ENCODE measurements at regions not wholly inside any gene's neighbourhood (a gene's known extent, or its start where the extent isn't known, plus 50 kb on each side); places are given as distances from the start of the nearest gene placed in this dataset.

- H3K4me2 ChIP-seq: no peak overlapping the region
- no peaks in the 10 kb centered on the region for H3K9me2 ChIP-seq
- H2AFZ ChIP-seq (ENCODE audit: low read depth): no peak overlapping the region
- peaks cover 0 to 14% of the 10 kb centered on the region in 2 experiments; a peak in 1 of 4 replicates for H3K4me1 ChIP-seq (ENCODE audit: control insufficient read depth in 1 of 2, insufficient read depth in 2 of 2, low read depth in 1 of 2, low read length in 1 of 2)
- no peaks in the 10 kb centered on the region for H3K27me3 ChIP-seq (ENCODE audit: insufficient read depth)
- peak overlapping the region in 1 of 2 experiments; percentile 11; a peak in 1 of 4 replicates for H3K27ac ChIP-seq (ENCODE audit: low read depth in 2 of 2, low read length in 1 of 2)
- H3K36me3 ChIP-seq (replicated peaks in 1 of 2; ENCODE audit: control insufficient read depth in 1 of 2, insufficient read depth in 2 of 2, low read length in 1 of 2): no peaks in the 10 kb centered on the region
- ChIA-PET POLR2A (no interaction called here), CTCF (interaction anchor here (0.6 kb wide), 2 partner anchors 15 to 544 kb away, joined by 3 read pairs; no protein-coding TSS in a partner anchor)
- no peaks in the 10 kb centered on the region for H4K20me1 ChIP-seq (ENCODE audit: insufficient read depth)
- H3K79me2 ChIP-seq (ENCODE audit: insufficient read depth): no peaks in the 10 kb centered on the region
- H3K9me3 ChIP-seq: no peaks in the 10 kb centered on the region
- H3F3A ChIP-seq (replicated peaks; ENCODE audit: insufficient read depth): no peaks in the 10 kb centered on the region
- WGBS (ENCODE audit: low lambda C conversion rate): 61% methylated on average over 7 of the region's 11 CpGs
- no peak overlapping the region for H3K9ac ChIP-seq
- DNase-seq: peak; percentile 47
- TF ChIP-seq FOXJ3 (CRISPR knock-in tag; IDR thresholded peaks at IDR 0.05) (no peak), YY1 (IDR thresholded peaks at IDR 0.05; ENCODE audit: low read depth) (no peak), TCF12 (IDR thresholded peaks at IDR 0.05) (no peak), EZH2phosphoT487 (IDR thresholded peaks at IDR 0.05; ENCODE audit: borderline replicate concordance, low read depth) (no peak), EP300 (IDR thresholded peaks at IDR 0.05; ENCODE audit: borderline replicate concordance in 1 of 2, low read depth in 1 of 2, low read length in 1 of 2) (no peak)
- H3K4me3 ChIP-seq (ENCODE audit: low read depth in 2 of 2, low read length in 1 of 2): no peak overlapping the region
Observed at GRCh38 chr2:2762913-2763312, 431.8 kb upstream of the MYT1L start.

- H3F3A ChIP-seq (replicated peaks; ENCODE audit: insufficient read depth): no peaks in the 10 kb centered on the region
- ChIA-PET CTCF (interaction anchor here (0.6 kb wide), 1 partner anchor 14 kb away, joined by 3 read pairs; no protein-coding TSS in a partner anchor), POLR2A (no interaction called here)
- H3K9ac ChIP-seq: no peak overlapping the region
- no peak overlapping the region for H3K4me2 ChIP-seq
- H3K27me3 ChIP-seq (ENCODE audit: insufficient read depth): no peaks in the 10 kb centered on the region
- H3K4me3 ChIP-seq (ENCODE audit: low read depth in 2 of 2, low read length in 1 of 2): no peak overlapping the region
- no peaks in the 10 kb centered on the region for H3K36me3 ChIP-seq (replicated peaks in 1 of 2; ENCODE audit: control insufficient read depth in 1 of 2, insufficient read depth in 2 of 2, low read length in 1 of 2)
- no peaks in the 10 kb centered on the region for H3K9me2 ChIP-seq
- H3K4me1 ChIP-seq (ENCODE audit: control insufficient read depth in 1 of 2, insufficient read depth in 2 of 2, low read depth in 1 of 2, low read length in 1 of 2): peaks cover 0 to 14% of the 10 kb centered on the region in 2 experiments; a peak in 1 of 4 replicates
- no peaks in the 10 kb centered on the region for H3K79me2 ChIP-seq (ENCODE audit: insufficient read depth)
- no peak overlapping the region for H2AFZ ChIP-seq (ENCODE audit: low read depth)
- H3K9me3 ChIP-seq: no peaks in the 10 kb centered on the region
- H4K20me1 ChIP-seq (ENCODE audit: insufficient read depth): no peaks in the 10 kb centered on the region
- H3K27ac ChIP-seq (ENCODE audit: low read depth in 2 of 2, low read length in 1 of 2): no peak overlapping the region; a peak in 1 of 4 replicates
- TF ChIP-seq POLR2AphosphoS5 (IDR thresholded peaks at IDR 0.05; ENCODE audit: low read depth, low read length): no peak
- no peak for TF ChIP-seq FOSL2 (IDR thresholded peaks at IDR 0.05; ENCODE audit: borderline replicate concordance, low read depth)
- TF ChIP-seq, protein P1, sequence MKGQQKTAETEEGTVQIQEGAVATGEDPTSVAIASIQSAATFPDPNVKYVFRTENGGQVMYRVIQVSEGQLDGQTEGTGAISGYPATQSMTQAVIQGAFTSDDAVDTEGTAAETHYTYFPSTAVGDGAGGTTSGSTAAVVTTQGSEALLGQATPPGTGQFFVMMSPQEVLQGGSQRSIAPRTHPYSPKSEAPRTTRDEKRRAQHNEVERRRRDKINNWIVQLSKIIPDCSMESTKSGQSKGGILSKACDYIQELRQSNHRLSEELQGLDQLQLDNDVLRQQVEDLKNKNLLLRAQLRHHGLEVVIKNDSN (IDR thresholded peaks at IDR 0.05; ENCODE audit: borderline replicate concordance, low read depth): no peak
- no peak for TF ChIP-seq TAF1 (IDR thresholded peaks at IDR 0.05; ENCODE audit: borderline replicate concordance, low read depth, low read length)
- TF ChIP-seq REST (IDR thresholded peaks at IDR 0.05; ENCODE audit: low read depth, low read length): no peak
- TF ChIP-seq GABPA (IDR thresholded peaks at IDR 0.05; ENCODE audit: low read depth): no peak
- no peak for TF ChIP-seq EZH2phosphoT487 (IDR thresholded peaks at IDR 0.05; ENCODE audit: borderline replicate concordance, low read depth)
- TF ChIP-seq SMC3 (IDR thresholded peaks at IDR 0.05; ENCODE audit: low read depth, low read length): no peak
- TF ChIP-seq, protein P2, sequence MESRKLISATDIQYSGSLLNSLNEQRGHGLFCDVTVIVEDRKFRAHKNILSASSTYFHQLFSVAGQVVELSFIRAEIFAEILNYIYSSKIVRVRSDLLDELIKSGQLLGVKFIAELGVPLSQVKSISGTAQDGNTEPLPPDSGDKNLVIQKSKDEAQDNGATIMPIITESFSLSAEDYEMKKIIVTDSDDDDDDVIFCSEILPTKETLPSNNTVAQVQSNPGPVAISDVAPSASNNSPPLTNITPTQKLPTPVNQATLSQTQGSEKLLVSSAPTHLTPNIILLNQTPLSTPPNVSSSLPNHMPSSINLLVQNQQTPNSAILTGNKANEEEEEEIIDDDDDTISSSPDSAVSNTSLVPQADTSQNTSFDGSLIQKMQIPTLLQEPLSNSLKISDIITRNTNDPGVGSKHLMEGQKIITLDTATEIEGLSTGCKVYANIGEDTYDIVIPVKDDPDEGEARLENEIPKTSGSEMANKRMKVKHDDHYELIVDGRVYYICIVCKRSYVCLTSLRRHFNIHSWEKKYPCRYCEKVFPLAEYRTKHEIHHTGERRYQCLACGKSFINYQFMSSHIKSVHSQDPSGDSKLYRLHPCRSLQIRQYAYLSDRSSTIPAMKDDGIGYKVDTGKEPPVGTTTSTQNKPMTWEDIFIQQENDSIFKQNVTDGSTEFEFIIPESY (IDR thresholded peaks at IDR 0.05; ENCODE audit: borderline replicate concordance, low read depth): no peak
- no peak for TF ChIP-seq PBX3 (IDR thresholded peaks at IDR 0.05)
- no peak for TF ChIP-seq FOXJ3 (CRISPR knock-in tag; IDR thresholded peaks at IDR 0.05)
- TF ChIP-seq NFIC (IDR thresholded peaks at IDR 0.05; ENCODE audit: borderline replicate concordance): no peak
- 50% methylated on average over 9 of the region's 17 CpGs for WGBS (ENCODE audit: low lambda C conversion rate)
- DNase-seq: no peak
Observed at GRCh38 chr2:2762166-2762908, 431.3 kb upstream of the MYT1L start.
